ENCODE measurements at regions not wholly inside any gene's neighbourhood (a gene's known extent, or its start where the extent isn't known, plus 50 kb on each side); places are given as distances from the start of the nearest gene placed in this dataset.
A peak's percentile ranks its signal among the peaks of the same experiment; 100 is the strongest.

GRCh38 chr6:157756708-157757429, 66.2 kb upstream of the SNX9 start:
- peak; percentile 78 for DNase-seq

GRCh38 chr6:157757430-157758403, 65.3 kb upstream of the SNX9 start:
- no peak for DNase-seq

GRCh38 chr6:157758516-157759023, 64.5 kb upstream of the SNX9 start:
- no peak for DNase-seq

- DNase-seq: no peak
Observed at GRCh38 chr6:157759028-157759427, 64.0 kb upstream of the SNX9 start.

- DNase-seq: no peak
Observed at GRCh38 chr6:157760137-157760536, 62.9 kb upstream of the SNX9 start.

GRCh38 chr6:157760589-157761330, 62.3 kb upstream of the SNX9 start:
- DNase-seq: no peak

- peak; percentile 27 for DNase-seq
Observed at GRCh38 chr6:157761331-157761921, 61.6 kb upstream of the SNX9 start.

- DNase-seq: no peak
Observed at GRCh38 chr6:157761926-157762325, 61.1 kb upstream of the SNX9 start.

- no peak for DNase-seq
Observed at GRCh38 chr6:157762636-157763035, 60.4 kb upstream of the SNX9 start.

GRCh38 chr6:157763129-157763903, 59.7 kb upstream of the SNX9 start:
- no peak for DNase-seq

- DNase-seq: no peak
Observed at GRCh38 chr6:157763904-157764177, 59.2 kb upstream of the SNX9 start.

GRCh38 chr6:157764178-157765068, 58.6 kb upstream of the SNX9 start:
- peak; percentile 67 for DNase-seq

GRCh38 chr6:157766901-157767774, 55.9 kb upstream of the SNX9 start:
- no peak for DNase-seq

- DNase-seq: no peak
Observed at GRCh38 chr6:157767775-157768156, 55.3 kb upstream of the SNX9 start.

GRCh38 chr6:157768304-157768703, 54.7 kb upstream of the SNX9 start:
- DNase-seq: no peak

GRCh38 chr6:157768863-157769551, 54.0 kb upstream of the SNX9 start:
- DNase-seq: no peak

GRCh38 chr6:157769776-157770426, 53.1 kb upstream of the SNX9 start:
- no peak for DNase-seq

- DNase-seq: no peak
Observed at GRCh38 chr6:157770946-157771345, 52.1 kb upstream of the SNX9 start.

GRCh38 chr6:157772820-157773219, 50.2 kb upstream of the SNX9 start:
- no peak for DNase-seq
